ENCODE measurements at regions not wholly inside any gene's neighbourhood (a gene's known extent, or its start where the extent isn't known, plus 50 kb on each side); places are given as distances from the start of the nearest gene placed in this dataset.

DNA sequence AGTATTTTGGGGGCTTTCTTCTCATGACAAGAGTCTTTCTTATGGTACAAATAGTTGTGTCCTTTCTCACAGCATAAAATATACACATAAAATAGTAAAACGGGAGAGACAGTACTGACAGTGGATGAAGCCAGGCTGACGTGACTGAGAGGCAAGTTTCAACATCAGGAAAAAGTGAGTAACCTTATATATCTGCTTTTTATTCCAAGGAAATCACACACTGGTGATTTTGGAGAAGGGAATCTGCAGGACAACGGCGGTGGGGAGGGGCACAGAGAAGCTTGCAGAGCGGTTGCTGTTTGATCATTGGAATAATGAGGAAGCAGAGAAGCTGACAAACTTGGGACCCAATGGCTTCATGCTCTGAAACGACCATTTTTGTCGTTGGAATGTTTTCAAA is 130.6 kb upstream of the ZNF236 start:
- TF ChIP-seq NR1H2 (CRISPR knock-in tag; IDR thresholded peaks at IDR 0.05) (no peak), SMAD4 (CRISPR knock-in tag; IDR thresholded peaks at IDR 0.05) (no peak), JAZF1 (CRISPR knock-in tag; IDR thresholded peaks at IDR 0.05) (no peak), JUN (CRISPR knock-in tag; IDR thresholded peaks at IDR 0.05) (no peak), ETV6 (CRISPR knock-in tag; IDR thresholded peaks at IDR 0.05) (no peak), ZNF263 (CRISPR knock-in tag; IDR thresholded peaks at IDR 0.05; ENCODE audit: low read depth) (no peak), ESRRA (CRISPR knock-in tag; IDR thresholded peaks at IDR 0.05; ENCODE audit: borderline replicate concordance) (no peak), SP1 (CRISPR knock-in tag; conservative IDR thresholded peaks at IDR 0.05) (no peak)
- TF ChIP-seq, protein P1, sequence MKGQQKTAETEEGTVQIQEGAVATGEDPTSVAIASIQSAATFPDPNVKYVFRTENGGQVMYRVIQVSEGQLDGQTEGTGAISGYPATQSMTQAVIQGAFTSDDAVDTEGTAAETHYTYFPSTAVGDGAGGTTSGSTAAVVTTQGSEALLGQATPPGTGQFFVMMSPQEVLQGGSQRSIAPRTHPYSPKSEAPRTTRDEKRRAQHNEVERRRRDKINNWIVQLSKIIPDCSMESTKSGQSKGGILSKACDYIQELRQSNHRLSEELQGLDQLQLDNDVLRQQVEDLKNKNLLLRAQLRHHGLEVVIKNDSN (CRISPR knock-in tag; IDR thresholded peaks at IDR 0.05), result no peak
- TF ChIP-seq, protein P2, sequence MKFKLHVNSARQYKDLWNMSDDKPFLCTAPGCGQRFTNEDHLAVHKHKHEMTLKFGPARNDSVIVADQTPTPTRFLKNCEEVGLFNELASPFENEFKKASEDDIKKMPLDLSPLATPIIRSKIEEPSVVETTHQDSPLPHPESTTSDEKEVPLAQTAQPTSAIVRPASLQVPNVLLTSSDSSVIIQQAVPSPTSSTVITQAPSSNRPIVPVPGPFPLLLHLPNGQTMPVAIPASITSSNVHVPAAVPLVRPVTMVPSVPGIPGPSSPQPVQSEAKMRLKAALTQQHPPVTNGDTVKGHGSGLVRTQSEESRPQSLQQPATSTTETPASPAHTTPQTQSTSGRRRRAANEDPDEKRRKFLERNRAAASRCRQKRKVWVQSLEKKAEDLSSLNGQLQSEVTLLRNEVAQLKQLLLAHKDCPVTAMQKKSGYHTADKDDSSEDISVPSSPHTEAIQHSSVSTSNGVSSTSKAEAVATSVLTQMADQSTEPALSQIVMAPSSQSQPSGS (CRISPR knock-in tag; IDR thresholded peaks at IDR 0.05; ENCODE audit: borderline replicate concordance, low read depth), result no peak
- TF ChIP-seq, protein P3, sequence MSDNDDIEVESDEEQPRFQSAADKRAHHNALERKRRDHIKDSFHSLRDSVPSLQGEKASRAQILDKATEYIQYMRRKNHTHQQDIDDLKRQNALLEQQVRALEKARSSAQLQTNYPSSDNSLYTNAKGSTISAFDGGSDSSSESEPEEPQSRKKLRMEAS (CRISPR knock-in tag; IDR thresholded peaks at IDR 0.05), result no peak
- TF ChIP-seq, protein P4, sequence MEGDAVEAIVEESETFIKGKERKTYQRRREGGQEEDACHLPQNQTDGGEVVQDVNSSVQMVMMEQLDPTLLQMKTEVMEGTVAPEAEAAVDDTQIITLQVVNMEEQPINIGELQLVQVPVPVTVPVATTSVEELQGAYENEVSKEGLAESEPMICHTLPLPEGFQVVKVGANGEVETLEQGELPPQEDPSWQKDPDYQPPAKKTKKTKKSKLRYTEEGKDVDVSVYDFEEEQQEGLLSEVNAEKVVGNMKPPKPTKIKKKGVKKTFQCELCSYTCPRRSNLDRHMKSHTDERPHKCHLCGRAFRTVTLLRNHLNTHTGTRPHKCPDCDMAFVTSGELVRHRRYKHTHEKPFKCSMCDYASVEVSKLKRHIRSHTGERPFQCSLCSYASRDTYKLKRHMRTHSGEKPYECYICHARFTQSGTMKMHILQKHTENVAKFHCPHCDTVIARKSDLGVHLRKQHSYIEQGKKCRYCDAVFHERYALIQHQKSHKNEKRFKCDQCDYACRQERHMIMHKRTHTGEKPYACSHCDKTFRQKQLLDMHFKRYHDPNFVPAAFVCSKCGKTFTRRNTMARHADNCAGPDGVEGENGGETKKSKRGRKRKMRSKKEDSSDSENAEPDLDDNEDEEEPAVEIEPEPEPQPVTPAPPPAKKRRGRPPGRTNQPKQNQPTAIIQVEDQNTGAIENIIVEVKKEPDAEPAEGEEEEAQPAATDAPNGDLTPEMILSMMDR (IDR thresholded peaks at IDR 0.05), result no peak
- TF ChIP-seq, protein P5, sequence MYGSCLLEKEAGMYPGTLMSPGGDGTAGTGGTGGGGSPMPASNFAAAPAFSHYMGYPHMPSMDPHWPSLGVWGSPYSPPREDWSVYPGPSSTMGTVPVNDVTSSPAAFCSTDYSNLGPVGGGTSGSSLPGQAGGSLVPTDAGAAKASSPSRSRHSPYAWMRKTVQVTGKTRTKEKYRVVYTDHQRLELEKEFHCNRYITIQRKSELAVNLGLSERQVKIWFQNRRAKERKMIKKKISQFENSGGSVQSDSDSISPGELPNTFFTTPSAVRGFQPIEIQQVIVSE (CRISPR knock-in tag; IDR thresholded peaks at IDR 0.05; ENCODE audit: borderline replicate concordance), result no peak
